SJCRH30 (cell line): ENCODE measurements at regions not wholly inside any gene's neighbourhood (a gene's known extent, or its start where the extent isn't known, plus 50 kb on each side); places are given as distances from the start of the nearest gene placed in this dataset.
"Not testable (repeated sequence)": the region's sequence is repeated elsewhere in the genome, so short reads cannot be mapped to it uniquely, and the experiment has no call there.

Source experiments
- DNase-seq, 2 experiments: peaks; one replicate each; pipeline ENCODE4 v3.0.0-alpha.2; 2015 to 2020
- H3K27ac ChIP-seq: fragments of 250-450 bp; sonication (Bioruptor Pico); 2 replicates; pipeline ENCODE4 v1.5.1; 2020; ENCODE audit warnings: mild to moderate bottlenecking, moderate library complexity
- H3K27me3 ChIP-seq: fragments of 250-450 bp; sonication (Bioruptor Pico); 2 replicates; pipeline ENCODE4 v1.5.1; 2020; ENCODE audit warnings: mild to moderate bottlenecking, moderate library complexity
- H3K36me3 ChIP-seq: fragments of 250-450 bp; sonication (Bioruptor Pico); 2 replicates; pipeline ENCODE4 v1.5.1; 2020; ENCODE audit warnings: mild to moderate bottlenecking, moderate library complexity
- H3K4me1 ChIP-seq: fragments of 250-450 bp; sonication (Bioruptor Pico); 2 replicates; pipeline ENCODE4 v1.5.1; 2020; ENCODE audit warnings: mild to moderate bottlenecking, moderate library complexity
- H3K4me3 ChIP-seq: fragments of 250-450 bp; sonication (Bioruptor Pico); 2 replicates; pipeline ENCODE4 v1.5.1; 2020; ENCODE audit warnings: mild to moderate bottlenecking, moderate library complexity
- H3K9me3 ChIP-seq: fragments of 250-450 bp; sonication (Bioruptor Pico); replicated peaks from 2 replicates; pipeline ENCODE4 v1.5.1; 2020; ENCODE audit warnings: mild to moderate bottlenecking, moderate library complexity

- Histone ChIP-seq H3K36me3 (no peaks in the 10 kb centered on the region), H3K27ac (no peak overlapping the region), H3K9me3 (no peaks in the 10 kb centered on the region), H3K27me3 (no peaks in the 10 kb centered on the region), H3K4me1 (no peaks in the 10 kb centered on the region), H3K4me3 (no peak overlapping the region)
- no peak for DNase-seq
These were observed 2403.7 kb upstream of the C9orf72 start for GRCh38 chr9:29976981-29977380.

- H3K27ac ChIP-seq = no peak overlapping the region
- no peak for DNase-seq
- H3K36me3 ChIP-seq = no peaks in the 10 kb centered on the region
- H3K4me1 ChIP-seq = no peaks in the 10 kb centered on the region
- no peak overlapping the region for H3K4me3 ChIP-seq
- H3K27me3 ChIP-seq = no peaks in the 10 kb centered on the region
- H3K9me3 ChIP-seq = no peaks in the 10 kb centered on the region
These were observed 2403.4 kb upstream of the ACO1 start for GRCh38 chr9:29981013-29981412.

GRCh38 chr9:29999645-30000044 lies 2384.8 kb upstream of the ACO1 start:
- no peak overlapping the region for H3K27ac ChIP-seq
- no peak overlapping the region for H3K4me3 ChIP-seq
- H3K9me3 ChIP-seq = no peaks in the 10 kb centered on the region
- DNase-seq = no peak
- H3K27me3 ChIP-seq = no peaks in the 10 kb centered on the region
- H3K36me3 ChIP-seq = no peaks in the 10 kb centered on the region
- H3K4me1 ChIP-seq = no peaks in the 10 kb centered on the region

- Histone ChIP-seq H3K27ac (no peak overlapping the region), H3K27me3 (no peaks in the 10 kb centered on the region), H3K4me3 (no peak overlapping the region), H3K9me3 (no peaks in the 10 kb centered on the region), H3K4me1 (no peaks in the 10 kb centered on the region), H3K36me3 (no peaks in the 10 kb centered on the region)
- no peak for DNase-seq
These were observed 2373.8 kb upstream of the ACO1 start for GRCh38 chr9:30010691-30011090.

GRCh38 chr9:30012622-30013021 lies 2371.8 kb upstream of the ACO1 start:
- H3K36me3 ChIP-seq = no peaks in the 10 kb centered on the region
- H3K27ac ChIP-seq = no peak overlapping the region
- H3K4me3 ChIP-seq = no peak overlapping the region
- H3K27me3 ChIP-seq = no peaks in the 10 kb centered on the region
- DNase-seq = no peak
- H3K9me3 ChIP-seq = no peaks in the 10 kb centered on the region
- H3K4me1 ChIP-seq = no peaks in the 10 kb centered on the region

GRCh38 chr9:30015073-30015472 lies 2369.4 kb upstream of the ACO1 start:
- no peak for DNase-seq
- Histone ChIP-seq H3K36me3 (no peaks in the 10 kb centered on the region), H3K4me3 (no peak overlapping the region), H3K27me3 (no peaks in the 10 kb centered on the region), H3K27ac (no peak overlapping the region), H3K9me3 (no peaks in the 10 kb centered on the region), H3K4me1 (no peaks in the 10 kb centered on the region)

- no peaks in the 10 kb centered on the region for H3K36me3 ChIP-seq
- H3K4me1 ChIP-seq = no peaks in the 10 kb centered on the region
- H3K27me3 ChIP-seq = no peaks in the 10 kb centered on the region
- DNase-seq = no peak
- H3K27ac ChIP-seq = no peak overlapping the region
- no peaks in the 10 kb centered on the region for H3K9me3 ChIP-seq
- no peak overlapping the region for H3K4me3 ChIP-seq
These were observed 2364.3 kb upstream of the ACO1 start for GRCh38 chr9:30020161-30020560.

- DNase-seq = no peak
- no peak overlapping the region for H3K4me3 ChIP-seq
These were observed 2348.7 kb upstream of the ACO1 start for GRCh38 chr9:30035761-30036160.

GRCh38 chr9:30036558-30036957 lies 2347.9 kb upstream of the ACO1 start:
- no peaks in the 10 kb centered on the region for H3K36me3 ChIP-seq
- no peak overlapping the region for H3K4me3 ChIP-seq
- no peaks in the 10 kb centered on the region for H3K4me1 ChIP-seq
- DNase-seq = no peak
- H3K9me3 ChIP-seq = no peaks in the 10 kb centered on the region
- no peaks in the 10 kb centered on the region for H3K27me3 ChIP-seq
- no peak overlapping the region for H3K27ac ChIP-seq

More at GRCh38 chr9:30035761-30036160, 2348.7 kb upstream of the ACO1 start:
- H3K27me3 ChIP-seq = no peaks in the 10 kb centered on the region
- H3K27ac ChIP-seq = no peak overlapping the region
- H3K36me3 ChIP-seq = no peaks in the 10 kb centered on the region
- no peaks in the 10 kb centered on the region for H3K9me3 ChIP-seq
- H3K4me1 ChIP-seq = no peaks in the 10 kb centered on the region

GRCh38 chr9:30039712-30040111 lies 2344.7 kb upstream of the ACO1 start:
- H3K4me1 ChIP-seq = no peaks in the 10 kb centered on the region

GRCh38 chr9:30048396-30048795 lies 2336.0 kb upstream of the ACO1 start:
- Histone ChIP-seq H3K36me3 (no peaks in the 10 kb centered on the region), H3K27me3 (no peaks in the 10 kb centered on the region), H3K4me3 (no peak overlapping the region), H3K9me3 (no peaks in the 10 kb centered on the region), H3K27ac (no peak overlapping the region), H3K4me1 (no peaks in the 10 kb centered on the region)
- no peak for DNase-seq

More at GRCh38 chr9:30039712-30040111, 2344.7 kb upstream of the ACO1 start:
- Histone ChIP-seq H3K9me3 (no peaks in the 10 kb centered on the region), H3K4me3 (no peak overlapping the region), H3K27me3 (no peaks in the 10 kb centered on the region), H3K36me3 (no peaks in the 10 kb centered on the region), H3K27ac (no peak overlapping the region)
- peak in 1 of 2 experiments; percentile 6 for DNase-seq

- no peak overlapping the region for H3K27ac ChIP-seq
These were observed 2326.0 kb upstream of the ACO1 start for GRCh38 chr9:30058463-30058862.

GRCh38 chr9:30060976-30061375 lies 2323.5 kb upstream of the ACO1 start:
- H3K27ac ChIP-seq = no peak overlapping the region
- no peaks in the 10 kb centered on the region for H3K9me3 ChIP-seq
- no peaks in the 10 kb centered on the region for H3K27me3 ChIP-seq
- H3K36me3 ChIP-seq = no peaks in the 10 kb centered on the region
- DNase-seq = no peak
- no peak overlapping the region for H3K4me3 ChIP-seq
- no peaks in the 10 kb centered on the region for H3K4me1 ChIP-seq

More at GRCh38 chr9:30058463-30058862, 2326.0 kb upstream of the ACO1 start:
- no peak for DNase-seq
- Histone ChIP-seq H3K4me1 (no peaks in the 10 kb centered on the region), H3K36me3 (no peaks in the 10 kb centered on the region), H3K9me3 (no peaks in the 10 kb centered on the region), H3K27me3 (no peaks in the 10 kb centered on the region), H3K4me3 (no peak overlapping the region)

GRCh38 chr9:30065888-30066287 lies 2318.6 kb upstream of the ACO1 start:
- no peak overlapping the region for H3K4me3 ChIP-seq
- no peaks in the 10 kb centered on the region for H3K9me3 ChIP-seq
- H3K36me3 ChIP-seq = no peaks in the 10 kb centered on the region
- H3K27me3 ChIP-seq = no peaks in the 10 kb centered on the region
- H3K27ac ChIP-seq = no peak overlapping the region
- H3K4me1 ChIP-seq = no peaks in the 10 kb centered on the region
- no peak for DNase-seq

- not testable (repeated sequence) for H3K27me3 ChIP-seq, H3K4me3 ChIP-seq, H3K27ac ChIP-seq, H3K4me1 ChIP-seq, DNase-seq, H3K9me3 ChIP-seq, H3K36me3 ChIP-seq
These were observed 2315.2 kb upstream of the ACO1 start for GRCh38 chr9:30069236-30069635.

GRCh38 chr9:30075022-30075421 lies 2309.4 kb upstream of the ACO1 start:
- Histone ChIP-seq H3K27ac (no peak overlapping the region), H3K36me3 (no peaks in the 10 kb centered on the region), H3K4me1 (no peaks in the 10 kb centered on the region), H3K9me3 (no peaks in the 10 kb centered on the region), H3K4me3 (no peak overlapping the region), H3K27me3 (no peaks in the 10 kb centered on the region)
- DNase-seq = no peak
